NCI-H1436 treated with DMSO at 0.1 percent for 48 hours (cell line): ENCODE measurements at regions not wholly inside any gene's neighbourhood (a gene's known extent, or its start where the extent isn't known, plus 50 kb on each side); places are given as distances from the start of the nearest gene placed in this dataset.

Experiments used
- DNase-seq: peaks from one replicate; lab custom pipeline; 2025; lab: John Stamatoyannopoulos, UW

DNA sequence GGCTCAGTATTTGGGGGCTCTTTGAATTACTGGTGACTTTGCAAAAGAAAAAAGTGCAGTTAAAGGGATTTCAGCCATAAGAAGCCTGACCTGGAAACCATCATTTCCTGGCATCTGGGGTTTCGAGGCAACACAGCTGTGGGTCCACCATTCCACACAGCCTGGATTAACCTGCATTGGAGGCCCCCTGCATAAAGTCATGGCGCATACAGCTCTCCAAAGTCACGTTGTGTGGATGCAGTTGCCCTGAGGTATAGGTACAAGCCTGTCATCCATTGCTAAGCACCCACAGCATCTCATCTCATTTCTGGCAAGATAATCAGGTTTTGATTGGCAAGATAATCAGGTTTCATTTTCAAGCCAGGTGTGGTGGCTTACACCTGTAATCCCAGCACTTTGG is 54.5 kb upstream of the TAGAP start:
- DNase-seq: no peak

DNA sequence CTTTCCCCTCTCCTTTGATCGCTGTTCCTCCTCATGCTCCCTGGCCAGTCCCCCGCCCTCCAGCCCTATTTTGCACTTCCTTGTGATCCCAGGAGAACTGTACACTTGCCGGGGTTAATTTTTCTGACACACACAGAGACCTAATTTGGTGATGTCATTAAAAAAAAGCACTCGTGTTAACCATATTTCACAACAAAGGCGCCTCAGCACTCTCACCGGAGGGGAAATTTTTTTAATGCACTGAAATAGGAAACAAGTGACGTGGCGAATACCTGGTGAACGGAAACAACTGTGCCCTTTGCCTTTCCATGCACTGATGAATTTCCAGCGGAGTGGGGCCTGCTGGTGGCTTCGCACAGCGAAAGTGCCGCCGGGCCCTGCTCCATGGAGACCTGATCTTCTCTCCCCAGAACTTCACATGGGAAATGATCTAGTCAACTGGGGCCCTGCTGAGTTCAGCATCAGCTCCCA is 53.9 kb upstream of the TAGAP start:
- DNase-seq: no peak

DNA sequence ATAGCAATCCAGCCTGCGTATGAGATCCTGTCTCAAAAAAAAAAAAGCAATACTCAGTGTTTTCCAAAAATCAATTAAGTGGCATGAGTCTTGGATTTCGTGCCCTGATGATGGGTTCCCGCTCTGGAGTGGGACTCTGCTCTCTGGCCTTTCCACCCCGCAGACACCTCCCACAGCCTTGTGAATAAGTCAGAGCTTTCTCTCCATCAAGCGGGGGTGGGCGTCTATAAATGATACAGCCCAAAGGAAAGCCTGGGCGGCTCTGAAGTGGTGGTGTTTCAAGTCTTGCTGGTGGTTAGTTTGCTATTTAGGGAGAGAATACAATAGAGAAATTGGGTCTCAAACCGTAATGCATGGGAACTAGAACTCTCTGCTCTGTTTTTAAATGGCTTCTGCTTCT is 52.5 kb upstream of the TAGAP start:
- no peak for DNase-seq

- DNase-seq: no peak
These were observed 50.8 kb upstream of the TAGAP start for GRCh38 chr6:159095616-159096015.

DNA sequence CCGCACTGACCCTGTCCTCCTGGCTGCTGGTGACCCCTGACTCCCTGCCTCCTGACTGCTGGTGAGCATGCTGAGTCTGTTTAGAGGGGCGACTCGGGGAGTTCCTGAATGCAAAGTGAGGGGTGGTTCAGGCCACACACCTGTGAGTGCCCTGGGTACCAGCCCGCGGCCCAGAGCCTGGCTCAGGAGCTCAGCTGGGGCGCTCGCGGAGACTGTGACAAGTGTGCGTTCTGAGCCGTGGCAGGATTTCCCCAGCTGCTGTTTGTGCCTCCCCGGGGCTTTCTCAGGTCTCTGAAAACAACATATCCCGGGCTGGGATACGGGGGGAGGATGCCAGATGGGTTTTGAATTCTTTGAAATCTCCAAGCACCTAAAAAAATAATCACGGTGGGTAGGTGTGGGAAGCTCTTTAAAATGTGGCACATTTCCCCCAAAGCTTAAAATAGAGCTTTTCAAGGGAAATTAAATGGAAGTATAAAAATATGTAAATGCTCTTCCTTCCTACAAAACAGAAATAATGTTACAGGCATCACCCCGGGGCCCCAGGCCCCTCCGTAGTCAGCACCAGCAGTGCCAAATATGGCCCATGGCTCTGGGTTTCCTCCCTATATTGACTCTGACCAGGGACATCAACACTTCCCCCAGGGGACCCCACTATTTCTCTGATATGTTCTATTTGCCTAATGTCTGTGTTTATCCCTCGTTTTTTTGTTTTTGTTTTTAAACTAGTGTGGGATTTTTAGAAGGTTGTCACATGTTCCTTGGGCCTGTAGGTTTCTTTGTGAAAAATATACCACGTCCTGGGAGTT is 49.9 kb upstream of the TAGAP start:
- no peak for DNase-seq
